Caco-2 (cell line): ENCODE measurements at regions not wholly inside any gene's neighbourhood (a gene's known extent, or its start where the extent isn't known, plus 50 kb on each side); places are given as distances from the start of the nearest gene placed in this dataset.
A peak's percentile ranks its signal among the peaks of the same experiment; 100 is the strongest.

ENCODE experiments used
- BruUV-seq: library from RNA; stranded (reverse); fragments of 400-500 nt; replicated peaks from 2 replicates; lab custom pipeline; 2021; lab: Mats Ljungman, UMichigan
- CTCF ChIA-PET: fragments of 300-600 bp; sonication (Branson Sonifier 250); formaldehyde crosslinking; loops from one replicate; lab custom pipeline; 2022; ENCODE audit warnings: antibody characterized with exemption; lab: Charles Lee
- POLR2A ChIA-PET: fragments of 300-600 bp; sonication (Branson Sonifier 250); formaldehyde crosslinking; loops from one replicate; lab custom pipeline; 2022; ENCODE audit warnings: antibody characterized with exemption; lab: Charles Lee
- DNase-seq, 2 experiments: peaks; one replicate each; pipeline versions ENCODE4 v3.0.0 to v3.0.0-alpha.2; 2020 to 2022
- H3K27me3 ChIP-seq: replicated peaks from 2 replicates; pipeline ENCODE4 v1.6.0; 2011; ENCODE audit warnings: low read length; ENCODE audit not compliant: control insufficient read depth, insufficient read depth
- H3K36me3 ChIP-seq: 2 replicates; pipeline ENCODE4 v1.5.1; 2011; ENCODE audit warnings: low read length; ENCODE audit not compliant: control insufficient read depth, insufficient read depth
- H3K4me1 ChIP-seq: fragments of 250-450 bp; sonication (Bioruptor Pico); 2 replicates; pipeline ENCODE4 v1.5.1; 2020; ENCODE audit warnings: mild to moderate bottlenecking
- H3K4me3 ChIP-seq: 2 replicates; pipeline ENCODE4 v1.5.1; 2011; ENCODE audit warnings: low read depth, mild to moderate bottlenecking, control low read depth, low read length
- H3K9me3 ChIP-seq: fragments of 250-450 bp; sonication (Bioruptor Pico); 2 replicates; pipeline ENCODE4 v1.5.1; 2020; ENCODE audit warnings: mild to moderate bottlenecking, moderate library complexity
- H3K27ac Mint-ChIP-seq: one replicate; pipeline ENCODE4 v1.8.0; 2022; ENCODE audit warnings: mixed read lengths; ENCODE audit not compliant: unreplicated experiment
- H3K27me3 Mint-ChIP-seq: one replicate; pipeline ENCODE4 v1.8.0; 2022; ENCODE audit warnings: mixed read lengths; ENCODE audit not compliant: insufficient read depth, unreplicated experiment
- H3K36me3 Mint-ChIP-seq: one replicate; pipeline ENCODE4 v1.8.0; 2022; ENCODE audit warnings: mild to moderate bottlenecking, mixed read lengths; ENCODE audit not compliant: insufficient read depth, unreplicated experiment
- H3K4me1 Mint-ChIP-seq: one replicate; pipeline ENCODE4 v1.8.0; 2022; ENCODE audit warnings: low read depth, mixed read lengths; ENCODE audit not compliant: unreplicated experiment
- H3K4me3 Mint-ChIP-seq: one replicate; pipeline ENCODE4 v1.8.0; 2022; ENCODE audit warnings: mild to moderate bottlenecking, moderate library complexity, mixed read lengths; ENCODE audit not compliant: unreplicated experiment
- H3K9me3 Mint-ChIP-seq: one replicate; pipeline ENCODE4 v1.8.0; 2022; ENCODE audit warnings: mixed read lengths; ENCODE audit not compliant: unreplicated experiment
- intact Hi-C: fragments of 100-400 bp; cut with micrococcal nuclease; formaldehyde crosslinking; loops from one replicate; pipeline ENCODE4 v1.10.0; 2022; ENCODE audit not compliant: unreplicated experiment
- TF ChIP-seq, protein P1 (sequence below), 2 experiments: fragments of 200-600 bp in 1 of 2; IDR thresholded peaks; 1 replicate in 1 of 2; 2 replicates in 1 of 2; pipeline versions ENCODE4 v1.5.1 to v1.8.0; 2011 to 2022; ENCODE audit warnings: antibody characterized with exemption in 1 of 2, control low read depth in 1 of 2, inconsistent platforms in 1 of 2, low read depth in 1 of 2, low read length in 1 of 2, mild to moderate bottlenecking in 1 of 2, moderate library complexity in 1 of 2; ENCODE audit not compliant: insufficient read depth in 1 of 2, severe bottlenecking in 1 of 2, unreplicated experiment in 1 of 2

GRCh38 chr4:67019686-67020437, 525.4 kb downstream of the CENPC start:
- Mint-ChIP-seq H3K4me1 (peaks cover 24% of the 10 kb centered on the region), H3K36me3 (no peaks in the 10 kb centered on the region), H3K27me3 (no peaks in the 10 kb centered on the region), H3K9me3 (peaks cover 60% of the 10 kb centered on the region), H3K27ac (peak overlapping the region; percentile 9), H3K4me3 (no peak overlapping the region)
- no TSS peak for BruUV-seq
- POLR2A ChIA-PET: no interaction called here
- no peak for DNase-seq
- Histone ChIP-seq H3K36me3 (no peaks in the 10 kb centered on the region), H3K27me3 (no peaks in the 10 kb centered on the region), H3K4me1 (peaks cover 32% of the 10 kb centered on the region), H3K9me3 (peaks cover 28% of the 10 kb centered on the region), H3K4me3 (no peak overlapping the region)
- CTCF ChIA-PET: no interaction called here
- intact Hi-C loops: loop anchor here (5.0 kb wide), 1 partner anchor 67 kb away; no protein-coding TSS in a partner anchor
- TF ChIP-seq, protein P1, sequence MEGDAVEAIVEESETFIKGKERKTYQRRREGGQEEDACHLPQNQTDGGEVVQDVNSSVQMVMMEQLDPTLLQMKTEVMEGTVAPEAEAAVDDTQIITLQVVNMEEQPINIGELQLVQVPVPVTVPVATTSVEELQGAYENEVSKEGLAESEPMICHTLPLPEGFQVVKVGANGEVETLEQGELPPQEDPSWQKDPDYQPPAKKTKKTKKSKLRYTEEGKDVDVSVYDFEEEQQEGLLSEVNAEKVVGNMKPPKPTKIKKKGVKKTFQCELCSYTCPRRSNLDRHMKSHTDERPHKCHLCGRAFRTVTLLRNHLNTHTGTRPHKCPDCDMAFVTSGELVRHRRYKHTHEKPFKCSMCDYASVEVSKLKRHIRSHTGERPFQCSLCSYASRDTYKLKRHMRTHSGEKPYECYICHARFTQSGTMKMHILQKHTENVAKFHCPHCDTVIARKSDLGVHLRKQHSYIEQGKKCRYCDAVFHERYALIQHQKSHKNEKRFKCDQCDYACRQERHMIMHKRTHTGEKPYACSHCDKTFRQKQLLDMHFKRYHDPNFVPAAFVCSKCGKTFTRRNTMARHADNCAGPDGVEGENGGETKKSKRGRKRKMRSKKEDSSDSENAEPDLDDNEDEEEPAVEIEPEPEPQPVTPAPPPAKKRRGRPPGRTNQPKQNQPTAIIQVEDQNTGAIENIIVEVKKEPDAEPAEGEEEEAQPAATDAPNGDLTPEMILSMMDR (IDR thresholded peaks at IDR 0.05; ENCODE audit: insufficient read depth in 1 of 2, low read depth in 1 of 2, low read length in 1 of 2, severe bottlenecking in 1 of 2, unreplicated experiment in 1 of 2): no peak

DNA sequence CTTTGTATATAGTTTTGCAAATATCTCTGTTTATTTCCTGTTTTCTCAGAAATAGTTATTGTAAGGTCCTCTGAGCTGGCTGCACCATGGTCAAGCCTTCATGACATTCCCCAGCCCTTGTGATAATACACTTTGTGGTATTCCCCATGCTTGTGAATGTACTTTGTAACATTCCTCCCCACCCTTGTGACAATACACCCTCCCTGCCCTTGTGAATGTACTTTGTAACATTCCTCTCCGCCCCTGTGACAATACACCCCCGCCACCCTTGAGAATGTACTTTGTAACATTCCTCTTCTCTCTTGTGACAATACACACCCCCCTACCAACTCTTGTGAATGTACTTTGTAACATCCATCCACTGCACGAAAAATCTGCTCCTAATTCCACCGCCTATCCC, 530.7 kb downstream of the CENPC start:
- H3K4me3 Mint-ChIP-seq: no peak overlapping the region
- H3K27ac Mint-ChIP-seq: peak overlapping the region; percentile 62
- H3K9me3 Mint-ChIP-seq: peaks cover 36% of the 10 kb centered on the region
- peaks cover 31% of the 10 kb centered on the region for H3K4me1 ChIP-seq
- H3K9me3 ChIP-seq: peaks cover 29% of the 10 kb centered on the region
- H3K4me3 ChIP-seq: no peak overlapping the region
- H3K36me3 ChIP-seq: no peaks in the 10 kb centered on the region
- intact Hi-C loops: loop anchor here (1.0 kb wide), 1 partner anchor 40 kb away; no protein-coding TSS in a partner anchor
- H3K36me3 Mint-ChIP-seq: no peaks in the 10 kb centered on the region
- H3K4me1 Mint-ChIP-seq: peaks cover 18% of the 10 kb centered on the region
- DNase-seq: peak; percentile 81 to 86
- BruUV-seq: no TSS peak
- ChIA-PET CTCF (no interaction called here), POLR2A (no interaction called here)
- H3K27me3 Mint-ChIP-seq: no peaks in the 10 kb centered on the region
- TF ChIP-seq, protein P1 (IDR thresholded peaks at IDR 0.05; ENCODE audit: insufficient read depth in 1 of 2, low read depth in 1 of 2, low read length in 1 of 2, severe bottlenecking in 1 of 2, unreplicated experiment in 1 of 2): no peak
- H3K27me3 ChIP-seq: no peaks in the 10 kb centered on the region

- TF ChIP-seq, protein P1 (IDR thresholded peaks at IDR 0.05; ENCODE audit: insufficient read depth in 1 of 2, low read depth in 1 of 2, low read length in 1 of 2, severe bottlenecking in 1 of 2, unreplicated experiment in 1 of 2): no peak
- Histone ChIP-seq H3K4me3 (no peak overlapping the region), H3K4me1 (no peaks in the 10 kb centered on the region), H3K36me3 (no peaks in the 10 kb centered on the region), H3K27me3 (no peaks in the 10 kb centered on the region), H3K9me3 (no peaks in the 10 kb centered on the region)
- BruUV-seq: no TSS peak
- DNase-seq: no peak
- POLR2A ChIA-PET: no interaction called here
- no peaks in the 10 kb centered on the region for H3K27me3 Mint-ChIP-seq
- no peaks in the 10 kb centered on the region for H3K4me1 Mint-ChIP-seq
- H3K36me3 Mint-ChIP-seq: no peaks in the 10 kb centered on the region
- intact Hi-C loops: no loop called here
- H3K4me3 Mint-ChIP-seq: no peak overlapping the region
- H3K9me3 Mint-ChIP-seq: peaks cover 9% of the 10 kb centered on the region
- CTCF ChIA-PET: no interaction called here
- H3K27ac Mint-ChIP-seq: no peak overlapping the region
Observed at GRCh38 chr4:67006791-67007190, 538.5 kb downstream of the CENPC start.
